ENCODE measurements at regions not wholly inside any gene's neighbourhood (a gene's known extent, or its start where the extent isn't known, plus 50 kb on each side); places are given as distances from the start of the nearest gene placed in this dataset.
"Not testable (repeated sequence)": the region's sequence is repeated elsewhere in the genome, so short reads cannot be mapped to it uniquely, and the experiment has no call there.

- no peak for DNase-seq (ENCODE audit: low read depth)
Measured at GRCh38 chr11:96905143-96905542, 515.3 kb downstream of the JRKL start.

GRCh38 chr11:96905663-96906062 is 515.9 kb downstream of the JRKL start:
- DNase-seq (ENCODE audit: low read depth), result no peak

GRCh38 chr11:96906476-96906875 is 516.7 kb downstream of the JRKL start:
- DNase-seq (ENCODE audit: low read depth), result no peak

GRCh38 chr11:96925862-96926261 is 536.0 kb downstream of the JRKL start:
- peak; percentile 39 for DNase-seq (ENCODE audit: low read depth)

GRCh38 chr11:96940227-96940626 is 550.4 kb downstream of the JRKL start:
- DNase-seq (ENCODE audit: low read depth), result no peak

GRCh38 chr11:96942855-96943254 is 553.0 kb downstream of the JRKL start:
- DNase-seq (ENCODE audit: low read depth), result no peak

GRCh38 chr11:96943970-96944369 is 554.2 kb downstream of the JRKL start:
- no peak for DNase-seq (ENCODE audit: low read depth)

GRCh38 chr11:96948066-96948465 is 558.3 kb downstream of the JRKL start:
- DNase-seq (ENCODE audit: low read depth), result no peak

- peak; percentile 51 for DNase-seq (ENCODE audit: low read depth)
Measured at GRCh38 chr11:96949464-96949863, 559.7 kb downstream of the JRKL start.

- DNase-seq (ENCODE audit: low read depth), result no peak
Measured at GRCh38 chr11:96954587-96955242, 564.9 kb downstream of the JRKL start.

- no peak for DNase-seq (ENCODE audit: low read depth)
Measured at GRCh38 chr11:96960476-96960875, 570.7 kb downstream of the JRKL start.

- no peak for DNase-seq (ENCODE audit: low read depth)
Measured at GRCh38 chr11:96960926-96961325, 571.1 kb downstream of the JRKL start.

- no peak for DNase-seq (ENCODE audit: low read depth)
Measured at GRCh38 chr11:96961931-96962330, 572.1 kb downstream of the JRKL start.

- DNase-seq (ENCODE audit: low read depth), result no peak
Measured at GRCh38 chr11:96963375-96963774, 573.6 kb downstream of the JRKL start.

GRCh38 chr11:96964661-96965060 is 574.8 kb downstream of the JRKL start:
- peak; percentile 66 for DNase-seq (ENCODE audit: low read depth)

GRCh38 chr11:96967616-96968015 is 577.8 kb downstream of the JRKL start:
- DNase-seq (ENCODE audit: low read depth), result peak; percentile 94

- peak; percentile 80 for DNase-seq (ENCODE audit: low read depth)
Measured at GRCh38 chr11:96969251-96969650, 579.4 kb downstream of the JRKL start.

- DNase-seq (ENCODE audit: low read depth), result peak; percentile 89
Measured at GRCh38 chr11:96978751-96979150, 588.9 kb downstream of the JRKL start.

- DNase-seq (ENCODE audit: low read depth), result no peak
Measured at GRCh38 chr11:96986516-96986915, 596.7 kb downstream of the JRKL start.

GRCh38 chr11:96990914-96991313 is 601.1 kb downstream of the JRKL start:
- no peak for DNase-seq (ENCODE audit: low read depth)

- DNase-seq (ENCODE audit: low read depth), result no peak
Measured at GRCh38 chr11:97000481-97000880, 610.7 kb downstream of the JRKL start.

- DNase-seq (ENCODE audit: low read depth), result no peak
Measured at GRCh38 chr11:97007283-97007682, 617.5 kb downstream of the JRKL start.

- DNase-seq (ENCODE audit: low read depth), result no peak
Measured at GRCh38 chr11:97009613-97010012, 619.8 kb downstream of the JRKL start.

GRCh38 chr11:97010997-97011396 is 621.2 kb downstream of the JRKL start:
- DNase-seq (ENCODE audit: low read depth), result not testable (repeated sequence)
